Liver (tissue), 8 donors: ENCODE measurements at regions not wholly inside any gene's neighbourhood (a gene's known extent, or its start where the extent isn't known, plus 50 kb on each side); places are given as distances from the start of the nearest gene placed in this dataset.
A peak's percentile ranks its signal among the peaks of the same experiment; 100 is the strongest.

Experiments used
- DNase-seq: peaks from one replicate; pipeline ENCODE4 v3.0.0-alpha.2; 2017; ENCODE audit warnings: low spot score
- H3K27ac ChIP-seq, 2 donors: one replicate each; pipeline ENCODE4 v1.7.0; 2013; ENCODE audit warnings: inconsistent platforms in 2 of 2, low read length in 2 of 2, control low read depth in 1 of 2, low read depth in 1 of 2, mild to moderate bottlenecking in 1 of 2
- H3K27me3 ChIP-seq, 4 donors: one replicate each; pipeline versions ENCODE4 v1.6.1 to v1.7.0; 2013; ENCODE audit warnings: low read length in 3 of 4, inconsistent platforms in 1 of 4, mild to moderate bottlenecking in 1 of 4, moderate library complexity in 1 of 4; ENCODE audit not compliant: control insufficient read depth in 4 of 4, insufficient read depth in 4 of 4
- H3K36me3 ChIP-seq, 4 donors: one replicate each; pipeline versions ENCODE4 v1.6.1 to v1.7.0; 2013; ENCODE audit warnings: low read length in 3 of 4, mild to moderate bottlenecking in 3 of 4, low read depth in 1 of 4, moderate library complexity in 1 of 4; ENCODE audit not compliant: control insufficient read depth in 4 of 4, insufficient read depth in 3 of 4
- H3K4me1 ChIP-seq, 4 donors: one replicate each; pipeline versions ENCODE4 v1.6.1 to v1.7.0; 2013; ENCODE audit warnings: low read length in 3 of 4, mild to moderate bottlenecking in 3 of 4, moderate library complexity in 1 of 4; ENCODE audit not compliant: control insufficient read depth in 4 of 4, insufficient read depth in 4 of 4
- H3K4me3 ChIP-seq, 3 donors: one replicate each; pipeline versions ENCODE4 v1.6.1 to v1.7.0; 2013; ENCODE audit warnings: low read length in 3 of 3, control low read depth in 1 of 3, low read depth in 1 of 3, mild to moderate bottlenecking in 1 of 3
- H3K9ac ChIP-seq, 2 donors: one replicate each; pipeline ENCODE4 v1.7.0; 2013; ENCODE audit warnings: low read length in 2 of 2, mild to moderate bottlenecking in 2 of 2, moderate library complexity in 2 of 2, control low read depth in 1 of 2, low read depth in 1 of 2
- H3K9me3 ChIP-seq, 4 donors: one replicate each; pipeline versions ENCODE4 v1.6.1 to v1.7.0; 2013; ENCODE audit warnings: low read length in 3 of 4; ENCODE audit not compliant: control insufficient read depth in 4 of 4
- CTCF ChIP-seq: fragments of 150-350 bp; IDR thresholded peaks from 2 replicates; pipeline ENCODE4 v1.5.1; 2017; ENCODE audit warnings: improper control_type of control experiment, low read depth, low read length; ENCODE audit not compliant: missing input control
- EGR1 ChIP-seq, 2 donors: IDR thresholded peaks; 2 replicates each; pipeline ENCODE4 v1.6.1; 2016 to 2018; ENCODE audit warnings: antibody characterized with exemption in 2 of 2, low read depth in 2 of 2
- FOXA1 ChIP-seq: IDR thresholded peaks from 2 replicates; pipeline ENCODE4 v1.6.1; 2016; ENCODE audit warnings: antibody characterized with exemption
- FOXA2 ChIP-seq: IDR thresholded peaks from 2 replicates; pipeline ENCODE4 v1.6.1; 2016; ENCODE audit warnings: antibody characterized with exemption
- GABPA ChIP-seq, 2 donors: IDR thresholded peaks in 1 of 2; conservative IDR thresholded peaks in 1 of 2; 2 replicates each; pipeline ENCODE4 v1.6.1; 2016; ENCODE audit warnings: antibody characterized with exemption in 2 of 2, mild to moderate bottlenecking in 1 of 2, moderate library complexity in 1 of 2
- HNF4G ChIP-seq: IDR thresholded peaks from 2 replicates; pipeline ENCODE4 v1.6.1; 2016; ENCODE audit warnings: antibody characterized with exemption
- MAX ChIP-seq: IDR thresholded peaks from 2 replicates; pipeline ENCODE4 v1.6.1; 2016; ENCODE audit warnings: antibody characterized with exemption
- NR2F2 ChIP-seq: IDR thresholded peaks from 2 replicates; pipeline ENCODE4 v1.6.1; 2016; ENCODE audit warnings: antibody characterized with exemption
- RAD21 ChIP-seq, 2 donors: IDR thresholded peaks; 2 replicates each; pipeline ENCODE4 v1.6.1; 2016; ENCODE audit warnings: antibody characterized with exemption in 2 of 2, mild to moderate bottlenecking in 2 of 2
- RXRA ChIP-seq, 2 donors: IDR thresholded peaks; 2 replicates each; pipeline ENCODE4 v1.6.1; 2017 to 2018; ENCODE audit warnings: antibody characterized with exemption in 2 of 2, mild to moderate bottlenecking in 1 of 2
- SP1 ChIP-seq: IDR thresholded peaks from 2 replicates; pipeline ENCODE4 v1.6.1; 2018; ENCODE audit warnings: antibody characterized with exemption, mild to moderate bottlenecking
- TAF1 ChIP-seq: conservative IDR thresholded peaks from 2 replicates; pipeline ENCODE4 v1.6.1; 2016; ENCODE audit warnings: antibody characterized with exemption, mild to moderate bottlenecking
- YY1 ChIP-seq: IDR thresholded peaks from 2 replicates; pipeline ENCODE4 v1.6.1; 2016; ENCODE audit warnings: antibody characterized with exemption, mild to moderate bottlenecking
- WGBS: extraction: QIAGEN DNeasy Blood & Tissue Kit; methylation state at CpG from one replicate; pipeline ENCODE4 v1.1.7; 2013; 5-methylcytosine and 5-hydroxymethylcytosine counted together
- TF ChIP-seq, protein P1 (sequence below): IDR thresholded peaks from 2 replicates; pipeline ENCODE4 v1.6.1; 2016; ENCODE audit warnings: antibody characterized with exemption
- TF ChIP-seq, protein P2 (sequence below): IDR thresholded peaks from 2 replicates; pipeline ENCODE4 v1.6.1; 2016; ENCODE audit warnings: antibody characterized with exemption
- TF ChIP-seq, protein P3 (sequence below): IDR thresholded peaks from 2 replicates; pipeline ENCODE4 v1.6.1; 2016; ENCODE audit warnings: antibody characterized with exemption, mild to moderate bottlenecking
- donor health status: healthy.
- donor health status: healthy.
- donor health status: healthy.
- donor health status: healthy.
- donor health status: healthy.

DNA sequence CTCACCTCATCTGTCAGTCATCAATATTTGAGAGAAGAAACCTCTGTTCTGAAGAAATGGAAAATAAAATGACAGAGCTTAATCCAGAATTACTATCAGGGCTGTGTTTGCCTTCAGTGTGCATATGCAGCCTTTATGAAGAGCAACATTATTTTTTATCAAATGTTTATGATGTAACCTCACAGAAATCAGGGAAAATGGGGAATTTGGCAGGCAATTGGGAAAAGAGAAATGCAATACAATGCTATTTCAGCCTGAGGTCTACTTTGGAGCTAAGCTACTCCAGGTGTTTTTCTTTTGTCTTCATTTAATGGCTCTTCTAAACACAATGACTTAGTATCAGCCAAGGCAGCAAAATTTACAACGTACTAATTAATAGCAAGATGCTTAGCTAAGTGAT is 241.1 kb upstream of the TET2 start:
- TF ChIP-seq YY1 (no peak), FOXA2 (no peak), GABPA (IDR thresholded peaks at IDR 0.05 in 1 of 2, conservative IDR thresholded peaks at IDR 0.05 in 1 of 2) (no peak), RXRA (IDR thresholded peaks at IDR 0.05) (no peak), NR2F2 (no peak), FOXA1 (no peak)
- TF ChIP-seq, protein P1, sequence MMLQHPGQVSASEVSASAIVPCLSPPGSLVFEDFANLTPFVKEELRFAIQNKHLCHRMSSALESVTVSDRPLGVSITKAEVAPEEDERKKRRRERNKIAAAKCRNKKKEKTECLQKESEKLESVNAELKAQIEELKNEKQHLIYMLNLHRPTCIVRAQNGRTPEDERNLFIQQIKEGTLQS = no peak
- TF ChIP-seq, protein P2, sequence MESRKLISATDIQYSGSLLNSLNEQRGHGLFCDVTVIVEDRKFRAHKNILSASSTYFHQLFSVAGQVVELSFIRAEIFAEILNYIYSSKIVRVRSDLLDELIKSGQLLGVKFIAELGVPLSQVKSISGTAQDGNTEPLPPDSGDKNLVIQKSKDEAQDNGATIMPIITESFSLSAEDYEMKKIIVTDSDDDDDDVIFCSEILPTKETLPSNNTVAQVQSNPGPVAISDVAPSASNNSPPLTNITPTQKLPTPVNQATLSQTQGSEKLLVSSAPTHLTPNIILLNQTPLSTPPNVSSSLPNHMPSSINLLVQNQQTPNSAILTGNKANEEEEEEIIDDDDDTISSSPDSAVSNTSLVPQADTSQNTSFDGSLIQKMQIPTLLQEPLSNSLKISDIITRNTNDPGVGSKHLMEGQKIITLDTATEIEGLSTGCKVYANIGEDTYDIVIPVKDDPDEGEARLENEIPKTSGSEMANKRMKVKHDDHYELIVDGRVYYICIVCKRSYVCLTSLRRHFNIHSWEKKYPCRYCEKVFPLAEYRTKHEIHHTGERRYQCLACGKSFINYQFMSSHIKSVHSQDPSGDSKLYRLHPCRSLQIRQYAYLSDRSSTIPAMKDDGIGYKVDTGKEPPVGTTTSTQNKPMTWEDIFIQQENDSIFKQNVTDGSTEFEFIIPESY = no peak
- DNase-seq = no peak
- Histone ChIP-seq H3K4me3 (no peak overlapping the region), H3K9me3 (no peaks in the 10 kb centered on the region), H3K27ac (no peak overlapping the region), H3K36me3 (no peaks in the 10 kb centered on the region), H3K4me1 (peaks cover 2 to 34% (median 20%) of the 10 kb centered on the region in 4 donors), H3K27me3 (no peaks in the 10 kb centered on the region), H3K9ac (no peak overlapping the region)
- WGBS = 83% methylated on average over 1 of the region's 1 CpG

DNA sequence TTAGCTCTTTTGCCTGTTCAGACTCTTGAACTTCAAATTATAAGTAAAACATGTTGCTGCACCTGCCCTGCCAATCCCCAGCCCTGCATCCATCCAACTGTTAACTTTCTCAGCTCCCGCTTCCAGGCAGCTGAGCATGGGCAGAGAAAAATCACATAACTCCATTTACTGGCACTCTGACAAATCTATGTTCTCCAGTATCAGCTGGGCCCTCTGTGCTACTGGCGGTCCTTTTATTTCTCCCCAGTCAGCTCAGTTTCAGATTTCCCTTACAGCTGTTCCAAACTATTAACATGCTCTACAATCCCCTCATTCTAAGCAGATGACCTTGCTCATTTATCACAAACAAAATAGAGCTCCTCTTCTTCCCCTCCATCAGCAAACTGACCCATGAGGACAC is 240.4 kb upstream of the TET2 start:
- no peak for DNase-seq
- no peak for TF ChIP-seq NR2F2
- TF ChIP-seq, protein P3, sequence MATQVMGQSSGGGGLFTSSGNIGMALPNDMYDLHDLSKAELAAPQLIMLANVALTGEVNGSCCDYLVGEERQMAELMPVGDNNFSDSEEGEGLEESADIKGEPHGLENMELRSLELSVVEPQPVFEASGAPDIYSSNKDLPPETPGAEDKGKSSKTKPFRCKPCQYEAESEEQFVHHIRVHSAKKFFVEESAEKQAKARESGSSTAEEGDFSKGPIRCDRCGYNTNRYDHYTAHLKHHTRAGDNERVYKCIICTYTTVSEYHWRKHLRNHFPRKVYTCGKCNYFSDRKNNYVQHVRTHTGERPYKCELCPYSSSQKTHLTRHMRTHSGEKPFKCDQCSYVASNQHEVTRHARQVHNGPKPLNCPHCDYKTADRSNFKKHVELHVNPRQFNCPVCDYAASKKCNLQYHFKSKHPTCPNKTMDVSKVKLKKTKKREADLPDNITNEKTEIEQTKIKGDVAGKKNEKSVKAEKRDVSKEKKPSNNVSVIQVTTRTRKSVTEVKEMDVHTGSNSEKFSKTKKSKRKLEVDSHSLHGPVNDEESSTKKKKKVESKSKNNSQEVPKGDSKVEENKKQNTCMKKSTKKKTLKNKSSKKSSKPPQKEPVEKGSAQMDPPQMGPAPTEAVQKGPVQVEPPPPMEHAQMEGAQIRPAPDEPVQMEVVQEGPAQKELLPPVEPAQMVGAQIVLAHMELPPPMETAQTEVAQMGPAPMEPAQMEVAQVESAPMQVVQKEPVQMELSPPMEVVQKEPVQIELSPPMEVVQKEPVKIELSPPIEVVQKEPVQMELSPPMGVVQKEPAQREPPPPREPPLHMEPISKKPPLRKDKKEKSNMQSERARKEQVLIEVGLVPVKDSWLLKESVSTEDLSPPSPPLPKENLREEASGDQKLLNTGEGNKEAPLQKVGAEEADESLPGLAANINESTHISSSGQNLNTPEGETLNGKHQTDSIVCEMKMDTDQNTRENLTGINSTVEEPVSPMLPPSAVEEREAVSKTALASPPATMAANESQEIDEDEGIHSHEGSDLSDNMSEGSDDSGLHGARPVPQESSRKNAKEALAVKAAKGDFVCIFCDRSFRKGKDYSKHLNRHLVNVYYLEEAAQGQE = no peak
- no peak for TF ChIP-seq FOXA1
- TF ChIP-seq, protein P1 = no peak
- no peak for TF ChIP-seq HNF4G
- no peak for TF ChIP-seq TAF1
- TF ChIP-seq CTCF = no peak
- TF ChIP-seq, protein P2 = no peak
- TF ChIP-seq GABPA (IDR thresholded peaks at IDR 0.05 in 1 of 2, conservative IDR thresholded peaks at IDR 0.05 in 1 of 2) = no peak
- TF ChIP-seq RXRA (IDR thresholded peaks at IDR 0.05) = no peak
- TF ChIP-seq RAD21 (IDR thresholded peaks at IDR 0.05) = no peak
- TF ChIP-seq YY1 = no peak
- no peak for TF ChIP-seq FOXA2
- no peak for TF ChIP-seq EGR1 (IDR thresholded peaks at IDR 0.05; ENCODE audit: low read depth in 2 of 2)
- TF ChIP-seq MAX = no peak
- TF ChIP-seq SP1 = no peak
- peak overlapping the region in 2 of 3 donors; percentile 79 to 81 for H3K4me3 ChIP-seq
- H3K27ac ChIP-seq = peak overlapping the region in 1 of 2 donors; percentile 70
- H3K4me1 ChIP-seq = peaks cover 2 to 36% (median 22%) of the 10 kb centered on the region in 4 donors
- peak overlapping the region in 1 of 2 donors; percentile 22 for H3K9ac ChIP-seq
- no peaks in the 10 kb centered on the region for H3K9me3 ChIP-seq
- H3K36me3 ChIP-seq = no peaks in the 10 kb centered on the region
- H3K27me3 ChIP-seq = no peaks in the 10 kb centered on the region
- WGBS = 70% methylated on average over 2 of the region's 2 CpGs
